HAP-1 (cell line): ENCODE measurements at regions not wholly inside any gene's neighbourhood (a gene's known extent, or its start where the extent isn't known, plus 50 kb on each side); places are given as distances from the start of the nearest gene placed in this dataset.

Experiments used
- DNase-seq, 2 experiments: peaks; one replicate each; pipeline ENCODE4 v3.0.0-alpha.2; 2016 to 2020; ENCODE audit warnings: low spot score in 2 of 2
- H3K27me3 ChIP-seq: fragments of 250-450 bp; sonication (Bioruptor Pico); 2 replicates; pipeline ENCODE4 v1.5.1; 2020; ENCODE audit warnings: low read depth, mild to moderate bottlenecking, moderate library complexity
- H3K36me3 ChIP-seq: fragments of 250-450 bp; sonication (Bioruptor Pico); replicated peaks from 2 replicates; pipeline ENCODE4 v1.5.1; 2020; ENCODE audit warnings: mild to moderate bottlenecking
- H3K4me1 ChIP-seq: fragments of 250-450 bp; sonication (Bioruptor Pico); 2 replicates; pipeline ENCODE4 v1.5.1; 2020; ENCODE audit warnings: mild to moderate bottlenecking
- H3K4me3 ChIP-seq: fragments of 250-450 bp; sonication (Bioruptor Pico); 2 replicates; pipeline ENCODE4 v1.5.1; 2020; ENCODE audit warnings: mild to moderate bottlenecking, moderate library complexity
- H3K9me3 ChIP-seq: fragments of 250-450 bp; sonication (Bioruptor Pico); 2 replicates; pipeline ENCODE4 v1.5.1; 2020; ENCODE audit warnings: mild to moderate bottlenecking, moderate library complexity
- in situ Hi-C: fragments of 300-500 bp; cut with MboI; formaldehyde crosslinking; loops from 3 replicates; pipeline ENCODE4 v1.14.3; 2020; ENCODE audit warnings: low sequenced_read_pairs, inconsistent platforms, mixed read lengths

DNA sequence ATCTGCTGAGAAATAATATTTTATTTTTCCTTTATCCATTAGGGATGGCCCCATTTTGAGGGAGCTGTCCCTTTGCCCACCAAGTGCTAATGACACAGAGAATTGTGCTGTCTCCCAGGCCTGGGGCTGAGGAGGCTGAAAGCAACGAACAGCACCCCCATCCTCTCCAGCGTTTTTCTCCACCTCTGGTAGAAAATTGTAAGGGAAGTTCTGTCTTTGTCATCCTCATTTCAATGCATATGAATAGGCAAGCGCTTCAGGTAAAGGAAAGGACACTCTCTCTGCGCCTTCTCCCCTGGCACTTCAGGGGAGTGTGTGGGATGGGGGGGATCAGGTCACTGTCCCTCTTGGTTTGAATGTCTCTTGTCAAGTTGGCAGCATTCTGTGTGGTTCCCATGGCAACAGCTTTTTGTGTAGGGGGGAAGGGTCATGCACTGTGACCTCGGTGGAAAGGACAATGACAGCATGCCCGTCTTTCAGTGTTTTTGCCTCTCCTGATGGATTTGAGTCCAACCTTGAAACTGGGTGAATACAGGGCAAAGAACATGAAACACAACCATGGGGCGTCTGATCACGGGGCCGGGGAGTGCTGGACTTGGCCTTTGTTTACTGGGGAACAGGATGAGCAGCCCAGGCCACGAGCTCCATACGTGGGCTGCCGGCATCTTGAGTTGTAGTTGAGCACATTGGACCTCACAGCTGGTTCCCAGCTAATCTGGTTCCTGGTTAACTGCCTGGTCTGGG lies 230.2 kb downstream of the VRK1 start:
- H3K36me3 ChIP-seq: no peaks in the 10 kb centered on the region
- DNase-seq: no peak
- H3K9me3 ChIP-seq: no peaks in the 10 kb centered on the region
- in situ Hi-C loops: no loop called here
- H3K4me3 ChIP-seq: no peak overlapping the region
- H3K27me3 ChIP-seq: no peaks in the 10 kb centered on the region
- no peaks in the 10 kb centered on the region for H3K4me1 ChIP-seq

GRCh38 chr14:97028382-97028781 lies 231.2 kb downstream of the VRK1 start:
- Histone ChIP-seq H3K4me3 (no peak overlapping the region), H3K27me3 (no peaks in the 10 kb centered on the region), H3K36me3 (no peaks in the 10 kb centered on the region), H3K9me3 (no peaks in the 10 kb centered on the region), H3K4me1 (no peaks in the 10 kb centered on the region)
- in situ Hi-C loops: no loop called here
- DNase-seq: no peak

DNA sequence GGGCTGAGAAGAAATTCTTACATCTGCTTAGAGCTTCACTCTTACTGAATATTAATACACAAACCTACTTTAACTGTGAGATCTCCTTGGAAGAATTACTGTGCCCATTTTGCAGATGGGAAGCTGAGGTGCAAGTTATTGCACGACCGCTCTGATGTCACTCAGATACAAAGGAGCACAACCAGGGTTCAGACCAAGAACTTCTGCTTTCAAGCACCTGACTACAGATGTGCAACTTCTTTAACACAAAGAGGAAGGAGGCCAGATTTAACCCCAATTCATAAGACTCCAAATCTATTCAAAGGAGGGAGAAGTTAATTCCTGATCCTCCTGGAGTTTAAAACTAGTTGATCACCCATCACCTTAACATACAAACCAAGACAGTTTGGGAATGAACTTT lies 232.6 kb downstream of the VRK1 start:
- in situ Hi-C loops: no loop called here
- Histone ChIP-seq H3K9me3 (no peaks in the 10 kb centered on the region), H3K36me3 (no peaks in the 10 kb centered on the region), H3K27me3 (no peaks in the 10 kb centered on the region), H3K4me3 (no peak overlapping the region), H3K4me1 (no peaks in the 10 kb centered on the region)
- no peak for DNase-seq

DNA sequence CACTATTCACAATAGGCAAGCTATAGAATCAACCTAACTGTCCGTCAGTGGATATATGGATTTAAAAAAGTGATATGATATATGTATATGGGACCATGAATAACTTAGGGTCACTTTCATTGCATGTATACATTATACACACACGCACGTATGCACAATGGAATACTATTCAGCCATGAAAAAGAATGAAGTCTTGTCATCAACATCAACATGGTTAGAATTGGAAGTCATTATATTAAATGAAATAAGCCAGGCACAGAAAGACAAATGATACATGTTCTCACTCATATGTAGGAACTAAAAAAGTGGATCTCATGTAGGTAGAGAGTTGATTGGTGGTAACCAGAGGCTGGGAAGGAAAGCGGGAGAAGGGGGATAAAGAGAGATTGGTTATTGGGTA lies 234.3 kb downstream of the VRK1 start:
- Histone ChIP-seq H3K36me3 (no peaks in the 10 kb centered on the region), H3K4me1 (no peaks in the 10 kb centered on the region), H3K27me3 (no peaks in the 10 kb centered on the region), H3K9me3 (no peaks in the 10 kb centered on the region), H3K4me3 (no peak overlapping the region)
- in situ Hi-C loops: no loop called here
- no peak for DNase-seq

DNA sequence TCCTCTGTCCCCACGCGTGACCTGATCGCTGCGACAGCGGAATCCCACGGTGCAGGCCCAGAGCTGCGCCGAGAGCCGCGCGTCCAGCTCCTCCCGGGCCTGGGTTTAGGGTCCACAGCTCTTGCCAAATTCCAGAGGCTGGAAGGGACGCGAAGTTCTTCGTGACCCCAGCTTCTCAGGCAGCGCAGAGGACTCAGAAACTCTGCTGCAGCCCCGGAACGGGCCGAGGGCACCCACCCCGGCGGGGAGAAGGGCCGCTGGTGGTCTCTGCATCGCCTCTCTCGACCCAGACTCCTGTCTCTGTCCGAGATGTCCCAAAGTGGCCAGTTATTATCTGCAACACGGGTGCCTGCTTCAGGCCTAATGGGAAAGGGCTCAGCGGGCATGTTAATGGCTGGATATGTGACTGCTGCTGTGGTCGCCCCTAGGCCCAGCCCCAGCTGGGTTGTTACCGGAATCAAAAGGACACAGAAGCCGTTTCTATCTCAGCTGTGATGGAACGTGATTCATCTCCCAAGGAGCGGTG lies 236.4 kb downstream of the VRK1 start:
- no peak for DNase-seq
- Histone ChIP-seq H3K27me3 (no peaks in the 10 kb centered on the region), H3K4me3 (no peak overlapping the region), H3K4me1 (no peaks in the 10 kb centered on the region), H3K9me3 (no peaks in the 10 kb centered on the region; the same call in 1 of the 2 replicates), H3K36me3 (no peaks in the 10 kb centered on the region)
- in situ Hi-C loops: no loop called here

DNA sequence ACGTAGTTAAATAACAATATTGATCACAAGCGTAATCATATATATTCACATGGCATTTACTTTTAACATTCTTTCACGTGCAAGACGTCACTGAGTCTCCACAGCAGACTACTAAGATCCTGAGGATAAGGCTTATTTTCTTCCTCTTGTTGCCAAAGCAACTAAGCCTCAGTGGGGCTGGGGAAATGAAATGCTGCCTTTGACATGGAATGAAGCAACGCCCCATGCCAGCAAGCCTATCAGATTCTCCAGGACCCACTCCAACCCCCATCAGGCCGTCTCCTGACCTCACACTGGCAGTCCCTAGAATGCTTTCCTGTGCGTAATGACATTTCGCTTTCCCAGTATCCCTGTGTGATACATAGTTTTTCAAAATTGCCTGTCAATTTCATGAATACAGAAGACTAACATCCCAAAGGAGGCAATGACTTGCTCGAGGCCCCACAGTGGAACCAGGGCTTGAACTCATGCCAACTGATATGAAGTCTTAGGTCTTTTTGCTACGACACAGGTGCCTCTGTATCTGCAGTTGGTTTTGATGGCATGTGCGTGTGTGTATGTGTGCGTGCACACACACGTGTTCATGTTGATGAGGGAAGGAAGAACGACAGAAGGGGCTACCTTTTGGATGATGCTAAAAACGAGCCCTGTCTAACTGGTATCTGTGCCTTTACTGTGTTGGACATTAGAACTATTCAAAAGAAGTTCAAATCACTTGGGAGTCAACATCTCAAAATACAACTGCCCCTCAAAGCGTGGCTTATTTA lies 239.1 kb downstream of the VRK1 start:
- Histone ChIP-seq H3K4me1 (no peaks in the 10 kb centered on the region), H3K36me3 (no peaks in the 10 kb centered on the region), H3K27me3 (no peaks in the 10 kb centered on the region), H3K9me3 (no peaks in the 10 kb centered on the region; the same call in 1 of the 2 replicates), H3K4me3 (no peak overlapping the region)
- in situ Hi-C loops: no loop called here
- DNase-seq: no peak

DNA sequence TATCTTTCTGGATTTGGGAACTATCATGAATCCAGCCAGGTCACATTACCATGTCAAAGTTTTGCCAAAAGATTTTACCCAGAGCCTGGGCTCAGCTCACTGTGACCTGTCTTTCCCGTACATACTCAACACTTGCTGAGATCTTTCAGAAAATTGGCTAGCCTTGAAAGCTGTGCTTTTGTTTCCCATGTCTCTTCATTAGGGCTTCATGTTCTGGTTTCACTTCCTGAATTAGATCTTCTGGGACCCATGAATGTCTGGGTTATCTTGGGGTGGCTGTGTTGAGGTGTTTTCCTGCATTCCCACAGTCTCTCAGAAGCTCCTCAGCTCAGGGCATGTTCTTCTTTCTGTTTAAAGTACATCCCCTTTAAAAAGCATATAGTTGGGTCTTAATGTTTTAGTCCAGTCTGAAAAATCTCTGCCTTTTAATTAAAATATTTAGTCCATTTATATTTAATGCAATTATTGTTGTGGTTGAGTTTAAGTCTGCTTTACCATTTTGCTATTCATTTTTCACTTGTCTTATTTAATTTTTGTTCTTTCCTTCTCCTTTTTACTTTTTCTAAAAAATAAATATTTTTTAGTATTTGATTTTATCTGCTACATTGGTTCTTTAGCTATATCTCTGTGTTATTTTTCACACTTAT lies 242.7 kb downstream of the VRK1 start:
- DNase-seq: no peak
- Histone ChIP-seq H3K27me3 (no peaks in the 10 kb centered on the region), H3K4me1 (no peaks in the 10 kb centered on the region), H3K4me3 (no peak overlapping the region), H3K36me3 (no peaks in the 10 kb centered on the region), H3K9me3 (no peaks in the 10 kb centered on the region; the same call in 1 of the 2 replicates)
- in situ Hi-C loops: no loop called here

- in situ Hi-C loops: no loop called here
- Histone ChIP-seq H3K27me3 (no peaks in the 10 kb centered on the region), H3K9me3 (no peaks in the 10 kb centered on the region), H3K4me1 (no peaks in the 10 kb centered on the region), H3K36me3 (no peaks in the 10 kb centered on the region), H3K4me3 (no peak overlapping the region)
- DNase-seq: no peak
These were observed 249.8 kb downstream of the VRK1 start for GRCh38 chr14:97046967-97047366.

- Histone ChIP-seq H3K9me3 (no peaks in the 10 kb centered on the region), H3K4me3 (no peak overlapping the region), H3K36me3 (no peaks in the 10 kb centered on the region), H3K4me1 (no peaks in the 10 kb centered on the region), H3K27me3 (no peaks in the 10 kb centered on the region; the same call in 1 of the 2 replicates)
- in situ Hi-C loops: no loop called here
- DNase-seq: no peak
These were observed 254.8 kb downstream of the VRK1 start for GRCh38 chr14:97052001-97052400.

DNA sequence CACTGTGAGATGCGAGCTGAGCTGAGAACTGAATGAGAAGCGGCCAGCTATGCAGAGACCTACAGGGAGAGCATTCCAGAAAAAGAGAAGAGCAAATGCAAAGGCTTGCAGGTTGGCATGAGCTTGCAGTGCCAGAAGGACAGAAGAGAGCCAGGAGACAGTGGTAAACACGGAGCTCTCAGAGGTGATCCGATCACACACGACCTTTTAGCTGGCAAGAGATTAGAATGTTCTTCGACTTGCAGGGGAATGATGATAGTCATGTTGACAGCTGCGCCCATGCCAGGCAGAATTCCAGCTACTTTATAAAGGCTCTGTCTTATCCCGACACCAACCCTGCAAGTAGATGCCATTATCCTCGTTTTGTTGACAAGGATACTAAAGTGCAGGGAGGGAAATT lies 256.8 kb downstream of the VRK1 start:
- no peak overlapping the region for H3K4me3 ChIP-seq
- H3K27me3 ChIP-seq: no peaks in the 10 kb centered on the region; the same call in 1 of the 2 replicates
- no peaks in the 10 kb centered on the region for H3K9me3 ChIP-seq
- in situ Hi-C loops: no loop called here
- no peaks in the 10 kb centered on the region for H3K36me3 ChIP-seq
- DNase-seq: no peak
- H3K4me1 ChIP-seq: no peaks in the 10 kb centered on the region

GRCh38 chr14:97055355-97055754 lies 258.2 kb downstream of the VRK1 start:
- in situ Hi-C loops: no loop called here
- Histone ChIP-seq H3K4me3 (no peak overlapping the region), H3K9me3 (no peaks in the 10 kb centered on the region), H3K36me3 (no peaks in the 10 kb centered on the region), H3K4me1 (no peaks in the 10 kb centered on the region), H3K27me3 (no peaks in the 10 kb centered on the region; the same call in 1 of the 2 replicates)
- no peak for DNase-seq

- H3K27me3 ChIP-seq: no peaks in the 10 kb centered on the region; the same call in 1 of the 2 replicates
- in situ Hi-C loops: no loop called here
- DNase-seq: no peak
- H3K4me1 ChIP-seq: no peaks in the 10 kb centered on the region
- no peak overlapping the region for H3K4me3 ChIP-seq
- H3K36me3 ChIP-seq: no peaks in the 10 kb centered on the region
- H3K9me3 ChIP-seq: no peaks in the 10 kb centered on the region
These were observed 258.9 kb downstream of the VRK1 start for GRCh38 chr14:97056086-97056485.

DNA sequence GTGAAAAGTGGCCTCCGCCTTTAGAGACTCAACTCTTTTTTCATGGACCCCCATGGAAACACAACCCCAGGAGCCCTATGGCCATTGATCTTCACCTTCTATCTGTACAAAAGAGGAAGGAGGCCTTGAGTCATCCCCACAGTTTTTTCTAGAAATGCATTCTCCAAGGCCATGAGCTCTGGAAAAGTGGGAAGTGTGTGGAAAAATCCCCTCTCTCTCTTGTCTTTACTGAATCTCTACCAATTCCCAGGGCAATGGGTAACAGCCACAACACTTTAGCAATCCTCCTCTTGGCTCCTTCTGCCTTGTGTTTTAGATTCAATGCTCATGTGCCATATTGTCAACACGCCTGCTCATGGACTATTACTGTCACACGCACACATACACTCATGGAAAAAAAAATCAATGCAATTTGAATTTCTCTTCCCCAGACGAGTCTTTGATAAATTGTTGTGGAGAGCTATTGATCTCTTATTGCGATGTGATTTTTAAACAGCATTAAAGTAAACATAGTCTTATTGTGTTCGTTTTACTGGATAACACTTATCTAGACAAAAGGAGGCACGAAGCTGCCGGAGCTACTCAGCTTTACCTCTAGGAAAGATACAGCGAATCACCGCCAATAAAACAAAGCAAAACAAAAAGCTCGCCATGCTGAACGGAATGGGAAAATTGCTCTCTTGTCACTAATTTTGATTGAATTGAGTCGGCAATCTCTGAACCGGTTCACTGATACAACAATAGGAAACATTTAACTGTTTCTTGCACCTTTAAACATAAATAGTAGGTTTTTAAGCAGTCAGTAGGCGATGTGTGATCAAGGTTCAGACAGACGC lies 260.3 kb downstream of the VRK1 start:
- no peak for DNase-seq
- no peaks in the 10 kb centered on the region for H3K9me3 ChIP-seq
- H3K4me3 ChIP-seq: no peak overlapping the region
- in situ Hi-C loops: no loop called here
- no peaks in the 10 kb centered on the region for H3K4me1 ChIP-seq
- H3K36me3 ChIP-seq: no peaks in the 10 kb centered on the region
- no peaks in the 10 kb centered on the region; the same call in 1 of the 2 replicates for H3K27me3 ChIP-seq
